ENCODE measurements at regions not wholly inside any gene's neighbourhood (a gene's known extent, or its start where the extent isn't known, plus 50 kb on each side); places are given as distances from the start of the nearest gene placed in this dataset.

DNA sequence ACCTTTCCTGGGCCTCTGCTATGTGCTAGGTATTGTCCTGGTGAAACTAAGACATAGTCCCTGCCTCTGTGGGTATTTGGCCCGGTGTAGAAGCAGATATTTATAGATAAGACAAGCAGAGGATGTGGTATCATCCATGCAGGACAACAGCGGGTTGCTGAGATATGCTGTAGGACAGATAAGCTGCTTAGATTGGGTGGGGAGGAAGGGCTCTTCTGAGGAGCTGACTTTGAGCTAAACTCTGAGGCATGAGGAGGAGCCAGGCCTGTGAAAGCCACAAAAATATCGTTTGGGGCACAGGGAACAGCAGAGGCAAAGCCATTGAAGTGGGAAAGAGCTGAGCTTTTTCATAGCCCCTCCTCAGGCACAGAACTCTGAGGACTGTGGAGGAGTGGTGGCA is 492.5 kb upstream of the CFAP20DC start:
- no peak for DNase-seq (ENCODE audit: low spot score)

DNA sequence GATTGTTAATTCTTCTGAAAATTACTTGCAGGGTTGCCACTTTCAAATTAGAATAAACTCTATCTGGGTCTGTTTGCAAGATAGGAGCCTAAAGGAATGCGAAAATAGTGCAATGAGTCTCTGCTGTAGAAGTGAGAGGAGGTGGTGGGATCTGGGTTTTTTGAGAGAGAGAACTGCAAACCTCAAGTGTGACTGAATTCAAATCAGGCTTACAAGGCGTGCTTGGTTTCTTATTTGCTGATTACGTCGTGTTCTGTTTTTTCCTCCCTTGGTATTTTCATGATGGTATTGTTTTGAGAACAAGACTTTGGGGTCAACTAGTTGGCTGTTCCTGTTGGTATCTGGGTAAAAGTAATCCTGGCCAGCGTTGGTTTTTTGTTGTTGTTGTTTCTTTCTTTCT is 490.9 kb upstream of the CFAP20DC start:
- no peak for DNase-seq (ENCODE audit: low spot score)

DNA sequence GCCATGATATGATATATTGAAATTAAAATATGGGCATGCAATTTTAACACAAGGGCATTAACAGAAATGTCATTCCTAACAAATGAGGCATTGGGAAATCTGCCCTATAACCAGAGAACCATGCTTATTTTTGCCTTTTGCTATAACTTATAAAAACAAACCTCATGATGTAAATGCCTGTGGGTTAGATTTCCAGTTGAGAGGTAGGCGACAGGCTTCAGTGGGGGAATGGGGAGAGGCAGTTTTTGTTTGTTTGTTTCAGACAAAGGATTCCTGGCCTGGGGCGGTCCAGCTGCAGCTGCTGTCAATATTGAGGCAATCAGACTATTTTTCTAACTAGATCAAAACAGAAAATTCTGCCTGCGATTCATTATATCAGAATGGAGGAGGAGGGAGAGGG is 490.4 kb upstream of the CFAP20DC start:
- DNase-seq (ENCODE audit: low spot score) = no peak

DNA sequence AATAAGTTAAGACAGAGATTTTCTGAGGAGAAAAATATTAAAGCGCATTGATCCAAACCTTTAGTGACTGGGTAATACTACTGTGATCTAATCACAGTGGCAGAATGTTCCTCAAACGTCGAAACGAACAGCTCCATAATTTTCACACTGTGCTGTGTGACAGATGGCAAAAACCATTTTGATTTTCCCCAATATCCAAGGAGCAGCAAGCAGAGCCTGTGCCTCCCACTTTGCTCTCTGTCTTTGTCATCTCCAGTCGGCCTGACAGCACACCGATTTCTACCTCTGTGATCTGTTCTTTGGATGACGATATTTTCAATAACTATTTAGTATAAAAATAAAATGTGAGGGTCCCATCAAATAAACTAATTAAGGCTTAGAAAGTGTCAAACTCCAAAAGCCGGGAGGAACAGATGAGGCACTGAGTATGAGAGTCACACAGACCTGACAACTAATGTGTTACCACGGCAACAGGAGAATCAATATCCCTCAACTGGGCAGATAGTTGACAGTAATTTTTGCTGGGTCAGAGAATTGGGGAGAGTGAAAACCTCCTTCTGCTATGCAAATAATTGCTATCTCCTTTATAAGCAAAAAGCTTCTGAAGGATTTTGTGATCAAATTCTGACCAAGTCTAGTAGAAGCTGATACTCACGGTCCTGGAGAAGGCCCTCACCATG is 489.1 kb upstream of the CFAP20DC start:
- no peak for DNase-seq (ENCODE audit: low spot score)

DNA sequence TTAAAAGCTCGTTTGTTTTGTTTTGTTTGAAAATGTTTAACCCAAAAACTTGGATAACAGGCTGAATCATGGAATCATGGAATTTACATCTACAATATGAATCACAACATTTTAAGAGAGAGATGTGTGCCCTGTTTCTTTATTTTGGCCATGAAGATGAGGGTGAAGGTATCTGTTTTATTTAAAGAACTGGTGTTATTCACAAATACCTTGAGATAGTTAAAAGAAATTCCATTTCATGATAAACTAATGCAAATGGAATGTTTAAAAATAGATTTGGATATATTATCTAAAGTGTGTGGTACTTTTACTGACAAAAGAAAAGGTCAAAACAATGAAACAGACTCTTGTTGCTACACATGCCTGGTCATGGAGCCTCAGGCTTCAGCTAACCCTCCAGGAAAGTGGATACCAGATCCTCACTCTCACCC is 486.0 kb upstream of the CFAP20DC start:
- no peak for DNase-seq (ENCODE audit: low spot score)

DNA sequence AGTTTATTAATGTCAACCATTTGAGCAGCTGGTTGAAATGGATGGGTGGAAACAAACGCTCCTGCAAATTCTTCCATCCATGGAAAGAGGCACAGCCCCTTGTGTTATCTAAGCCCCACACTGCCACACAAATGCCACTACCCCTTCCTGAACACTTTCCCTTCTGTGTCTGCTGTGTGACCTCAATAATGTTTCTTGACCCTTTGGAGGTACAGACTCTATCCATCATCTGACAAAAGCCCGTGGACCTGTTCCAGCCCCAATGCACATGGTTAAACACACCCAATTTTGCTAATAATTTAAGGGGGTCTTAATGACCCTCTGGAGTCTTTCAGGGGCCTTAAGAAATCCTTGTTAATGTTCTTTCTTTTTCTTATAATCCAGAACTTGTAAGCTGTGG is 482.2 kb upstream of the CFAP20DC start:
- DNase-seq (ENCODE audit: low spot score) = no peak

DNA sequence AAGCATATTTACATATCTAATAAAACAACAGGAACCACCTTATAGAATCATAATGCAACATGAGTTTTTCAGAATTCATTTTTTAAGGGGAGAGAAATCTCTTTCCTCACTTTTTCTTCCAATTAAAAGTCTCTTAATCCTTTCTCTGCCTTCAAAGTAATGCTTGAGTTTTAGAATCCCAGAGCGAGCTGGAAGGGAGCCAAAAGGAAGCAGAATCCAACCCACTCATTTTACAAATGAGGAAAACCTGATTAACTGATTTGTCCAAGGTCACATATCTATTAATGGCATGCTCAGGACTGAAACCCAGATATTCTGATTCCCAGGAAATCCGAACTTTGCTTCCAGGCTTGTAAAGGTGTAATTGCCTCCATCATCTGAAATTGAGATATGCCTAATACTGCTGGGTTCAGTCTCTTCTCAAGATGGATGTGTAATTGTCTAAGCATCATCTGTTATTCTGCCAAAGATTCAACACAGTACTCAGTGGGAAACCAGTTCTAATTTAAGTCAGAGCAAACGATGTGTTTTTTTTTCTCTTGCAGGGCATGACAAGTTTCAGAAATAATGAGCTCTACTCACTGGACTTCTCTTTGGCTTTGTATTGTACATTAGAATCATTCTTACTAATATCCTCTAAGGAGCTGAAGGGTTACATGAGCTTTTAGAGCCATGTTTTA is 481.4 kb upstream of the CFAP20DC start:
- no peak for DNase-seq (ENCODE audit: low spot score)

DNA sequence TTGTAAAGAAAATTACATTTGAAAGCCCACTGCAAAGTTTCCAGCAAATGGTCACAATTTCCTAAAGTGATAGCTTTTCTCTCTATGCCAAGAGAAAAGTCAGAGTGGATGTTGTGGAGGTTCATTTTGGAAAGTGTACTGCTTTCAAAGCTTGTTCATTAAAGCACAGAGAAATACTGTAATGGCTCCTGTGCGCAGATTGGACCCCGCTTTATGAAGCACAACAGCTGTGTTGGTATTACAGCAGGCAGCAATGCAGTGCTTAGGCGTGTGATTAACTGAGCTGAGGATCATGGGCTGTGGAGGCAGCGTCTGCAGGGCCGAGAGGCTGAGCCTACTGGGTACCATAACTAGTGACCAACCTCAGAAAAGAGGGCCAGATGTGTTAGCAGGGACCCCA is 478.4 kb upstream of the CFAP20DC start:
- DNase-seq (ENCODE audit: low spot score) = no peak

DNA sequence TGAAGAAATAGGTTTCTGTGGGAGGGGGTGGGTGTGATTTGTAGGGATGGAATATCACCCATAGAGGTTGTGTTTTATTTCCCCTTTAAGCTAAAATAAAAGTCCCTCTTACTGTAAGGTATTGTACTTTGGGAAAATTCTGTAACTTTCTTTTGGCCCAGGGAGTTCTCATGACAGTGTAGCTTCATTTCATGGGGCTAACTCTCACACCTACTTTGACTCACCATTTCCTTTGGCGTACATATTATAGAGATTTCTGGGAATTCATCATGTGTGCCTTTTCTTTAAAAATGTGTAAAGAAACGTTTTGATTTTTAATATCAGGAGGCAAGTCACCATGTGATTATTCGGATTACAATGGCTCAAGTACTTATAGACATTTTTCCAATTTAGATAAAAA is 477.7 kb upstream of the CFAP20DC start:
- no peak for DNase-seq (ENCODE audit: low spot score)

DNA sequence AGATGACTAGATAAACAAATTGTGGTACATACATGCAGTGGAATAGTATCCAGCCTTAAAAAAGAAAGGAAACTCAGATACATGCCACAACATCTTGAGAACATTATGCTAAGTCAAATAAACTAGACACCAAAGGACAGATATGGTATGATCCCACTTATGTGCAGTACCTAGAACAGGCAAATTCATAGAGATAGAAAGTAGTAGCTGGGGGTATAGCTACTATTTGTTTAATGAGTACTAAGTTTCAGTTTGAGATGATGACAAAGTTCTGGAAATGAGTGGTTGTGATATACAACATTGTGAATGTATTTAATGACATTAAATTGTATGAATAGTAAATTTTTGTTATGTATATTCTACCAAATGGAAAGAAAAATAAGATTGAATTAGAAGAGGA is 477.2 kb upstream of the CFAP20DC start:
- no peak for DNase-seq (ENCODE audit: low spot score)

DNA sequence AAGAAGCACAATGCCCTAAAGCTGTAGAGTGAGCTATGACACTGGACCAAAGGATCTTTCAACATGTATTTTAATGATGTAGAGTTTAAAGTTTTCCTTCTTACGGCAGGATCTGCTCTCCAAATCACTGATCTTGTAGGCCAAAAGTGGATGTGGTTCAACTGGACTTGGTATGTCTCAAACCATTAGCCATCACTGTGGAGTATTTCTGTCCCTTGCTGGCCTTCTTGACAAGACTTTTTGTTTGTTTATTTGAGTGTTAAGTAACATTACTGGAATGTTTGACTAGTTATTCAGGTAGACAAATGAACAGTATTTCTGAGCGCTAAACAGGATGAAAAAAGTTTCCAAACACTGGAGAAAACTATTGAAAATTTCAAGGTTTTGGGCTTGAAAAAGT is 472.7 kb upstream of the CFAP20DC start:
- no peak for DNase-seq (ENCODE audit: low spot score)

DNA sequence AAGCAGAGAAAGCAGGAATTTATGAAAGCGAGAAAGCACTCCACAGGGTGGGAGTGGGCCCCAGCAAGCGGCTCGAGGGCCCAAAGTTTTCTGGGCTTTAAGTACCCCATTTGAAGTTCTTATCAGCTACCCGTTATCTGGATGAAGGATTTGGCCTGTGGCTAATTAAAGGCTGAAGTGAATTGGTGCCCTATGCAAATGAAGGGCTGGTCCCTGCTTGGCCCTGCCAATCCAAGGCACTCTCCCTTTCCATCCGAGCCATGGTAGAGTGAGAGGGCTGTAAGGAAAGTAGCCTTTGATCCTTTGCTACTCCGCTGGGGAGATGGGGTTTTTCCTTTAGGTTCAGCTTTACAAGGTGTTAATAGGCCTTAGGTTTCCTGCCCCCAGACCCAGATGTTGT is 469.3 kb upstream of the CFAP20DC start:
- no peak for DNase-seq (ENCODE audit: low spot score)

DNA sequence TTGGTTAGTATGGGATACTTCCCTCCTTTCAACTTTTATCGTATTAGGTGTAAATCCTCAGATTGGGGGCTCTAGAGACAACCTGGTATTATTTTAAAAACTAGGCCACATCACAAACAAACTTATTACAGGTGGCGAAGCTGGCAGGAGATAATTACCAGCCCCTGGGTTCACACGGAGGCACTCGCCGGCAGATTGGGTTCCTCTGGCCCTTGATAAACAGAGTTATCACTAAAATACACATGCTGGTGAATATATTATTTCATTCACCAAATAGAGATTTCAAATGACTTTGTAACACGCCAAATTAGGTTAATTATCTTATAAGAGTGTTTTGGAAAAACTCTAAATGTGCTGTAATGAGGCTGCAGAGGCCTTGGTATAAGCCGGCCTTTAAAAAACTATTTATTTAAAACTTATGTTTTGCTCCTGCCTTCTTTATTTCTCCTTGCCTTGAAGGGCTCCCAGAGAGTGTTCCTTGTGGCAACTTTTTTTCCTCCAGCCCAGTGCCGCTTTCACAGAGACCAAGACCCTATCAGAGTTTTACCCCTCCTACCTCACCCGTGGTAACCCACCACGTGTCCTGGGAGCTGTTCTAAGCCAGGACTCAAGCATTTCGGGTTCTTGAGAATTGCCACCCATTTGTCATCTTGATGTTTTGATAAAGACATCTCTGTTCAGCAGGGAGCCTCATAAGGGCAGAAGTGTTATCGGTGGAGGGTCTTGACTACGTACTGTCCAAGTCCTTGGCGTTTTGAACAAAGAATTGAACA is 468.6 kb upstream of the CFAP20DC start:
- DNase-seq (ENCODE audit: low spot score) = no peak

DNA sequence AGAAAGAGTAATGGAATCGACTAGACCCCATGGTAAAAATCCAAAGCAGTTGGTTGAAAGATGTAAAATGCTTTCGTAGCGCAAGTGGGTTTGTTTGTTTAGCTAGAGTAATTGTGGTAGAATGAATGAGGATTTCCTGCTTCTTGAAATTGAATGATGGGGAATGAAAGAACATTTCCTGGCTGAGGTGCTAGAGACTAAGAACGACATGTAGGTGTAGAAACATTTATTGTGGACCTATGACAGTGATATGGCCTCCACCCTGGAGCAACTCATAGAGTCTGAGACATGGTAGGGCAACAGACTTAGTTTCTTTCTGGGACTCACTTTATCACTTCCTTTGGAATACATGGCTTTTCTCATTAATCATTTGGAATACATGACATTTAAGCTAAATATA is 467.6 kb upstream of the CFAP20DC start:
- no peak for DNase-seq (ENCODE audit: low spot score)

DNA sequence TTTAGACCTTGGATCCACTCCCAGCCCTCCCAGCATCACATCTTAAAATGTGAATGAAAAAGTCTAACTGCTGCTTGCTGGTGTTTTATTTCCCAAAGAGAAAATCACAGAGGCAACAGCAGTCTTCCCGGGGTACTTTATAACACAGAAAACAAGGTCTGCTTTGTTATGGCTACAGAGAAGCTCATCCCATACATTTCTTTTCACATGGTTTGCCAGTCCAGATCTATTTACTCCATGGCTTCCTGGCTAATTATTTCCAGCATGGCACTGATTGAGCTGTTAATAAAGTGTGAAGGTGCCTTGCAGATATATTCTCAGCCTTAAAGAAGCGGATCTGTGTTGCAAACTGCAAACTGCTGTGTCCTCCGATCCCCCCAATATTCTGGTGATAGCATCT is 466.1 kb upstream of the CFAP20DC start:
- no peak for DNase-seq (ENCODE audit: low spot score)

DNA sequence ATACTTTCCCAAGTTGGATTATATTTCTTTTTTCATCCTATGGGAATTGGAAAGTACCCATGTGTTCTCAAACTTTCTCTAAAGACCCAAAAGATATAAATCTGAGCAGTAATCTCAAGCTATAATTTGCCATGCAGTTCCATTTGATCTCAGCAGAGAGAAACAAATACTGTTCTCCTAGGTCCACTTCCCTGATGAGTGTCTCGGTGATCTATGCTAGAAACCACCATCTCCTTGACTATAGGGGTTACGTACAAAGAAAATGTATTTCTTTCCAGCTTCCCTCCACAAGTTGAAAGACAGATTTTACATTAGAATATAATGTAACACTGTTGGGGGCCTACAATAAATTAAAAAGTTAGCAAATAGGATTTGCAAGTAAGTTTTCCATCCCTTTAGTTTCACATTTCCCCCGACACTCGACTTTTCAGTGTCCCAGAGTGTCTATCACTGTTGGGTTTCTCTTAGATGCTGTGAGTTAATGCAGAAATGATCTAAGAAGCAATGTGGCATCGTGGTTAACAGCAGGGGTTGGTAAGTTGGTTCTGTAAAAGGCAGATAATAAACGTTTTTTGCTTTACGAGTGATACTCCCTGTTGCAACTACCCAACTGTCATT is 465.1 kb upstream of the CFAP20DC start:
- DNase-seq (ENCODE audit: low spot score) = no peak

DNA sequence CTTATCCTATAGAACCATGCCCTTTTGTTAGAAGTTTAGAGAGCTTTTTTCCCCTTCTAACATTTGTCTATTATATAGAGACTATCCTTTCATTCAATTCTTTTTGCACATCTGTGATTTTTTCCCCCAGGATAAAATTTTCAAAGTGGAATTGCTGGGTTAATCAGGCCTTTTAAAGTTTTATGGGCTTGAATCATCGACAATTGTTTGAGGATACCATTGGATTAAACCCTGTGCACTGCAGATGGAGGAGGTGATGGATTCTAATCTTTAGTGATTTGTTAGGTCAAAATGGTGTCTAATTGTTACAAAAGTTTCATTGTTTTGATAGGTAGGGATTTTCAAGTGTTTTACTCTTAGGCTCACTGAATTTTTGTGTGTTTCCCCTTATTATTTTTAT is 463.7 kb upstream of the CFAP20DC start:
- DNase-seq (ENCODE audit: low spot score) = no peak

DNA sequence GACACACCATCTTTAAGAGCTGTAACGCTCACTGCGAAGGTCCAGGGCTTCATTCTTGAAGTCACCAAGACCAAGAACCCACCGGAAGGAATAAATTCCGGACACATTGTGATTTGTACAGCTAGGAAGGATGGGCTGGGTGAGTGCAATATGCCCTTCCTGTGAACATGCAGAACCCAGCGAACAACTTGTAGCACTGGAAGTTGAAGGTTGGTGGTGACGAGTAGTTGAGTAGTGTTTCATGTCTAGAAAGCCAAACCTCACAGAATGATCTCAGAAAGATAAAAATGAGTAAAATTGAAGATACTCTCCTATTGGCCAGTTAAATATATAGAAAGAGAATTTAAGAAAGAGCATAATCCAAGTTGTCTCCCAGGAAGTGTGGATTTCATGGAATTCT is 462.2 kb upstream of the CFAP20DC start:
- DNase-seq (ENCODE audit: low spot score) = no peak

DNA sequence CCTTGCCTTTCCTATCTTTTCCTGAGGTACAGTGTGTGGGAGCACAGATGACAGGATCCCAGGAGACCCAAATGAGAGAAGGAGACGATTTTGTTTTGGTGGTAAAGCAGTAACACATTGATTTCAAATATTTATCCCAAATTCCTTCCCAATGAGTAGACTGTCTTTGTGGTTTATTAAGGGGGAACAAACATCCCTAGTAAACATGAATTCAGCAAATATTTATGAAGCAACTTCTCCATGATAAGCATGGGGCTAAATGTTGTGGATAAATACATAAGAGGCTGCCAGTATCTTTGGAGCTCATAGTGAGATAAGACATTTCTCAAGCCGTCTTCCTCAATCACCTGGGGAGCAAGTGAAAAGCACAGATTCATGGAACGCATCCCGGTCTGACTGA is 460.8 kb upstream of the CFAP20DC start:
- DNase-seq (ENCODE audit: low spot score) = no peak

DNA sequence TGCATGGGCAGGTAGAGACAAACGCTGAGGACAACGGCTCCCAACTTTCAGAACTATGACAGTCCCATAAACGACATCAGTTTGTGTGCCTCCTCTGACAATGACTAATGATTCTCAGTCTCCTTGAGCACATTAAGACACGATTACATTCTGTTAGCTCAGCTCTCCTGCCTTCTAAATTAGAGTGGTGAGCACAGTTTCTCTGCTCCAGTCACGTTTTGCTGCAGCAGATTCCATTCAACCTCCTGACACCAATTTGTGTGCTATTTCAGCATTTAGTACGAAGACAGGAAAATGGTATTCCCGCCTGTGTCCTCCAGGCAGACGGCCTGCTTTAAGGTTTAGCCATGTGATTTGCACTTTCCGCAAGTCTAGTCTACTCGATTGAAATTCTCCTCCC is 458.4 kb upstream of the CFAP20DC start:
- DNase-seq (ENCODE audit: low spot score) = no peak

DNA sequence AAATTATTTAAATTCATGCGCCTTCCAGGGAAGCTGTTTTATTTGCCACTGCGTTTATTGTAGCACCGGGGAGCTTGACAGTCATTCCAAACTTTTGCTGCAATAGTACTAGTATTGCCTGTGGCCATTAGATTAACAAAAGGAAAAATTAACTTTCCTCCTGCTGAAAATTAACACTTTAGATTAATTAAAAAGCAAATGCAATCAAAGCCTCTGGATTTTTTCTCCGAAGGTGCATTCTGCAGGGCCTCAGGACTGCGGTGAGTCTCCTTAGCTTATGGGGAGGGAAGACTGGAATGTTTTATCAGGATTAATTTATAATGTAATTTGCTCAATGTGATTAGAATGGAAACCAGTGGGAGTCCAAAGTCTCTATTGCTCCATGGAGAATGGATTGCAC is 456.4 kb upstream of the CFAP20DC start:
- no peak for DNase-seq (ENCODE audit: low spot score)

DNA sequence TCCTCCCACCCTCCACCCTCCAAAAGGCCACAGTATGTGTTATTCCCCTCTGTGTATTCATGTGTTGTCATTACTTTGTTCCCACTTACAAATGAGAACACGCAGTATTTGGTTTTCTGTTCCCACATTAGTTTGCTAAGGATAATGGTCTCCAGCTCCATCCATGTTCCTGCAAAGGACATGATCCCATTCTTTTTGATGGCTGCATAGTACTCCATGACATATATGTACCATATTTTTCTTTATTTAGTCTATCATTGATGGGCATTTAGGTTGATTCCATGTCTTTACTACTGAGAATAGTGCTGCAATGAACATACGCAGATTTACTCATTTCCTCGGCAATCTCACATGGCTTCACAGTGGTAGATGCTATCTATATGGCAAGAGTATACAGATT is 453.6 kb upstream of the CFAP20DC start:
- DNase-seq (ENCODE audit: low spot score) = no peak

DNA sequence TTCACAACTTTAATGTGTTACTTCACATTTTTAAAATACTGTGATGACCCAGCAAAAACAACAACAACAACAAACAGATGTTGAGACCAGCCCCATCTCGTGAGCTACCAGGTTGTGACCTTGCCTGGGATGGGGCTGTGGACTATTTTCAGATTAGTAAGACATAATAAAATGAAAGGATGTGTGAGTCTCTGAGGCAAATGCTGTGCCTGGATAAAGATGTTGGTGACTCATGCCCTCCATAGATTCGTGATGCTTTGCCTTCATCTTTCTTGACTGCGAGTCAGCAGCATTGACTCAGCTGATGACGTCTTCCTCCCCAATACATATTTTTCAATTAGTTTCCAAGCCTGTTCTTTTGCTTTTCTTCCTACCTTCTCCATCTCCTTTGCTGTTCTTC is 453.0 kb upstream of the CFAP20DC start:
- DNase-seq (ENCODE audit: low spot score) = no peak

Data from ecto neural progenitor cell (in vitro differentiated cells).